ENCODE measurements at regions not wholly inside any gene's neighbourhood (a gene's known extent, or its start where the extent isn't known, plus 50 kb on each side); places are given as distances from the start of the nearest gene placed in this dataset.

DNA sequence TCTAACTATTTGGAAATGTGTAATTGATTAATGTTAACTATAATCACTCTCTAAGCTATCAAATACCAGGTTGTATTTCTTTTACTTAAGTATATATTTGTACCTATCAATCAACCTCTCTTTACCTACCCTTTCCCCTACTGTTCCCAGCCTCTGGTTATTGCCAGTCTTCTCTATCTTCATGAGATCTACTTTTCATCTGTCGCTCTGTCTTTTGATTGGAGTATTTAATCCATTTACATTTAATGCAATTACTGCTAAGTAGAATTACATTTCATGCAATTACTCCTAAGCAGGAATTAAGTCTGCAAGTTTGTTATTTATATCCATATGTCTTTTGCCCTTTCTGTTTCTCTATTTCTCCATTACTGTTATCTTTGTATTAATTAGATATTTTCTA is 148.1 kb downstream of the MAT2B start:
- TF ChIP-seq, protein P1, sequence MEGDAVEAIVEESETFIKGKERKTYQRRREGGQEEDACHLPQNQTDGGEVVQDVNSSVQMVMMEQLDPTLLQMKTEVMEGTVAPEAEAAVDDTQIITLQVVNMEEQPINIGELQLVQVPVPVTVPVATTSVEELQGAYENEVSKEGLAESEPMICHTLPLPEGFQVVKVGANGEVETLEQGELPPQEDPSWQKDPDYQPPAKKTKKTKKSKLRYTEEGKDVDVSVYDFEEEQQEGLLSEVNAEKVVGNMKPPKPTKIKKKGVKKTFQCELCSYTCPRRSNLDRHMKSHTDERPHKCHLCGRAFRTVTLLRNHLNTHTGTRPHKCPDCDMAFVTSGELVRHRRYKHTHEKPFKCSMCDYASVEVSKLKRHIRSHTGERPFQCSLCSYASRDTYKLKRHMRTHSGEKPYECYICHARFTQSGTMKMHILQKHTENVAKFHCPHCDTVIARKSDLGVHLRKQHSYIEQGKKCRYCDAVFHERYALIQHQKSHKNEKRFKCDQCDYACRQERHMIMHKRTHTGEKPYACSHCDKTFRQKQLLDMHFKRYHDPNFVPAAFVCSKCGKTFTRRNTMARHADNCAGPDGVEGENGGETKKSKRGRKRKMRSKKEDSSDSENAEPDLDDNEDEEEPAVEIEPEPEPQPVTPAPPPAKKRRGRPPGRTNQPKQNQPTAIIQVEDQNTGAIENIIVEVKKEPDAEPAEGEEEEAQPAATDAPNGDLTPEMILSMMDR (IDR thresholded peaks at IDR 0.05) = no peak
- TF ChIP-seq POLR2A (IDR thresholded peaks at IDR 0.05) = no peak
- no peak for TF ChIP-seq EP300 (IDR thresholded peaks at IDR 0.05; ENCODE audit: low read depth)

All from transverse colon (tissue), 3 donors.